B cell (primary cell): ENCODE measurements at regions not wholly inside any gene's neighbourhood (a gene's known extent, or its start where the extent isn't known, plus 50 kb on each side); places are given as distances from the start of the nearest gene placed in this dataset.

Experiments
- ATAC-seq: fragments of 200-7000 bp; cut with Tn5 transposase; one replicate; pipeline ENCODE4 v1.10.0; 2021; ENCODE audit warnings: low read depth, mild to moderate bottlenecking, moderate number of reproducible peaks, moderate library complexity
- CTCF ChIA-PET: fragments of 350-600 bp; sonication (Branson Sonifier 250); formaldehyde crosslinking; loops from one replicate; lab custom pipeline; 2021; ENCODE audit warnings: antibody characterized with exemption, inconsistent platforms; lab: Charles Lee
- POLR2A ChIA-PET: fragments of 350-600 bp; sonication (Branson Sonifier 250); formaldehyde crosslinking; loops from one replicate; lab custom pipeline; 2021; ENCODE audit warnings: antibody characterized with exemption; lab: Charles Lee
- DNase-seq: peaks from one replicate; pipeline ENCODE4 v3.0.0; 2013
- H2AFZ ChIP-seq: 2 replicates; pipeline ENCODE4 v1.6.1; 2012; ENCODE audit warnings: mild to moderate bottlenecking, low read depth, low read length; ENCODE audit not compliant: insufficient read depth, poor library complexity, severe bottlenecking
- H3K27ac ChIP-seq, 2 donors: 1 replicate in 1 of 2; 2 replicates in 1 of 2; pipeline ENCODE4 v1.5.1; 2012 to 2013; ENCODE audit warnings: low read length in 2 of 2, mild to moderate bottlenecking in 2 of 2, moderate library complexity in 1 of 2
- H3K27me3 ChIP-seq, 4 experiments: fragments of 200-600 bp in 1 of 4; sonication (generic) in 1 of 4; replicated peaks in 1 of 4; 1 replicate in 2 of 4; 2 replicates in 2 of 4; pipeline versions ENCODE4 v1.6.1 to v1.7.0; 2013 to 2016; ENCODE audit warnings: low read length in 3 of 4, mild to moderate bottlenecking in 2 of 4, mixed read lengths in 1 of 4, moderate library complexity in 1 of 4; ENCODE audit not compliant: insufficient read depth in 4 of 4, control insufficient read depth in 3 of 4; ENCODE audit errors: control extremely low read depth in 1 of 4
- H3K36me3 ChIP-seq, 2 experiments: replicated peaks in 1 of 2; 1 replicate in 1 of 2; 2 replicates in 1 of 2; pipeline versions ENCODE4 v1.6.1 to v1.7.1; 2013; ENCODE audit warnings: low read length in 1 of 2; ENCODE audit not compliant: insufficient read depth in 2 of 2, control insufficient read depth in 1 of 2; ENCODE audit errors: control extremely low read depth in 1 of 2, extremely low read depth in 1 of 2
- H3K4me1 ChIP-seq, 2 donors: fragments of 200-600 bp in 1 of 2; sonication (generic) in 1 of 2; 1 replicate in 1 of 2; 2 replicates in 1 of 2; pipeline versions ENCODE4 v1.5.1 to v1.6.1; 2013 to 2017; ENCODE audit warnings: low read length in 2 of 2; ENCODE audit not compliant: control insufficient read depth in 2 of 2, insufficient read depth in 2 of 2
- H3K4me2 ChIP-seq: replicated peaks from 2 replicates; pipeline ENCODE3; 2012; ENCODE audit warnings: mild to moderate bottlenecking, low read depth, low read length; ENCODE audit not compliant: poor library complexity, severe bottlenecking
- H3K4me3 ChIP-seq, 5 experiments: fragments of 200-600 bp in 1 of 5; sonication (generic) in 1 of 5; 1 replicate in 3 of 5; 2 replicates in 2 of 5; pipeline versions ENCODE4 v1.5.1 to v1.7.0; 2011 to 2016; ENCODE audit warnings: low read length in 4 of 5, mild to moderate bottlenecking in 4 of 5, low read depth in 2 of 5, control low read depth in 1 of 5, moderate library complexity in 1 of 5; ENCODE audit not compliant: insufficient read depth in 1 of 5; ENCODE audit errors: control extremely low read depth in 1 of 5, extremely low read depth in 1 of 5
- H3K79me2 ChIP-seq: fragments of 200-600 bp; sonication (generic); one replicate; pipeline ENCODE4 v1.6.0; 2016; ENCODE audit warnings: low read length; ENCODE audit not compliant: control insufficient read depth, insufficient read depth
- H3K9ac ChIP-seq: fragments of 200-600 bp; sonication (generic); 2 replicates; pipeline ENCODE4 v1.6.1; 2017; ENCODE audit warnings: mild to moderate bottlenecking, low read length, moderate library complexity
- H3K9me3 ChIP-seq, 3 donors: one replicate each; pipeline versions ENCODE4 v1.6.1 to v1.7.1; 2013; ENCODE audit warnings: low read length in 2 of 3; ENCODE audit not compliant: control insufficient read depth in 2 of 3, insufficient read depth in 1 of 3; ENCODE audit errors: control extremely low read depth in 1 of 3
- H4K20me1 ChIP-seq: 2 replicates; pipeline ENCODE4 v1.6.0; 2012; ENCODE audit warnings: mild to moderate bottlenecking, low read length; ENCODE audit not compliant: insufficient read depth, control insufficient read depth, poor library complexity, severe bottlenecking
- H3K27ac Mint-ChIP-seq: one replicate; pipeline ENCODE4 v1.8.0; 2021; ENCODE audit warnings: mixed read lengths
- H3K27me3 Mint-ChIP-seq: one replicate; pipeline ENCODE4 v1.8.0; 2021; ENCODE audit warnings: mixed read lengths
- H3K4me1 Mint-ChIP-seq: one replicate; pipeline ENCODE4 v1.8.0; 2021; ENCODE audit warnings: mixed read lengths
- H3K4me3 Mint-ChIP-seq: one replicate; pipeline ENCODE4 v1.8.0; 2021; ENCODE audit warnings: mixed read lengths
- H3K9me3 Mint-ChIP-seq: one replicate; pipeline ENCODE4 v1.8.0; 2022; ENCODE audit warnings: mixed read lengths; ENCODE audit not compliant: insufficient read depth
- EZH2 ChIP-seq: IDR thresholded peaks from 2 replicates; pipeline ENCODE4 v1.6.1; 2012; ENCODE audit warnings: borderline replicate concordance, low read depth, mild to moderate bottlenecking, moderate library complexity, low read length; ENCODE audit not compliant: insufficient read depth, poor library complexity, severe bottlenecking
- WGBS: methylation state at CpG from one replicate; pipeline ENCODE4 v1.1.5; 2013; ENCODE audit warnings: missing lambda C conversion rate; ENCODE audit not compliant: insufficient coverage; 5-methylcytosine and 5-hydroxymethylcytosine counted together
- intact Hi-C: fragments of 100-400 bp; cut with micrococcal nuclease; formaldehyde crosslinking; loops from one replicate; pipeline ENCODE4 v1.10.0; 2022
- TF ChIP-seq, protein P1 (sequence below): fragments of 200-600 bp; IDR thresholded peaks from one replicate; pipeline ENCODE4 v1.8.0; 2022; ENCODE audit warnings: antibody characterized with exemption, mild to moderate bottlenecking

DNA sequence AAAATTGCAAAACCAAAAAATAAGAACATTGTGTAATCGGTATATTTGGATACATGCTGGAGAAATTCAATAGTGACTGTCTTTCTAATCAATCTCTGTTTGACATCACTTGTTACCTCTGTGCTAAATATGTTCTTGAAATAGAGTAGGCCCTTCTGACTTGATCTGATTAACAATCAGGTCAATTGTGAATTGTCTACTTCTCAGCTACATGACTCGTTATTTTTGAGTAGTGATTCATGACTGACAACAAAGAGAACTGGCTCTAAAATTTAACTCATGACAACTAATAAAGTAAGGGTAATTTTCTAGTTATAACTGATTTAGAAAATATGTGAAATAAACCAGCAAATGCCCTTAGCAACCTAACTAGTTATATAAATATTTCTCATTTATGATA, 312.1 kb downstream of the TMX3 start:
- no peaks in the 10 kb centered on the region for H4K20me1 ChIP-seq

DNA sequence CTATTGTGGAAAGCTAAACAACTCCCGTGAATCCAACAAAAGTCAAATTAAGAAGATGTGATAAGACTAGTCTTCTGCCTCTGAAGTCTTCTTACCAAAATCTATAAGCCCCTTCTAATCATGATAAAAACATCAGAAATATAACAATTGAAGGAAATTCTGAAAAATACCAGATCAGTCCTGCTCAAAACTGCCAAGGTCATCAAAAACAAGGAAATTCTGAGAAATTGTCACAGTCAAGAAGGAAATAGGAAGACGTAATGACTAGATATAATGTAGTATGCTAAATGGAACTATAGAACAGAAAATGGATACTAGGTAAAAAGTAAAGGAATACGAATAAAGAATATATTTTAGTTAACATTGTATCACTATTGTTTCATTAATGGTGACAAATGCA, 314.0 kb downstream of the TMX3 start:
- intact Hi-C loops = no loop called here
- no peaks in the 10 kb centered on the region for H3K79me2 ChIP-seq
- Mint-ChIP-seq H3K27ac (no peak overlapping the region), H3K27me3 (no peaks in the 10 kb centered on the region), H3K4me1 (no peaks in the 10 kb centered on the region), H3K4me3 (no peak overlapping the region), H3K9me3 (peaks cover 2% of the 10 kb centered on the region)
- H2AFZ ChIP-seq = no peak overlapping the region
- no peaks in the 10 kb centered on the region for H4K20me1 ChIP-seq
- no CpG with 5 or more reads among the region's 3 CpGs for WGBS
- no peaks in the 10 kb centered on the region for H3K27me3 ChIP-seq
- no peak overlapping the region for H3K4me3 ChIP-seq
- no peak overlapping the region for H3K4me2 ChIP-seq
- ATAC-seq = no peak
- H3K9ac ChIP-seq = no peak overlapping the region
- no peaks in the 10 kb centered on the region for H3K9me3 ChIP-seq
- H3K27ac ChIP-seq = no peak overlapping the region
- TF ChIP-seq EZH2 = no peak
- TF ChIP-seq, protein P1, sequence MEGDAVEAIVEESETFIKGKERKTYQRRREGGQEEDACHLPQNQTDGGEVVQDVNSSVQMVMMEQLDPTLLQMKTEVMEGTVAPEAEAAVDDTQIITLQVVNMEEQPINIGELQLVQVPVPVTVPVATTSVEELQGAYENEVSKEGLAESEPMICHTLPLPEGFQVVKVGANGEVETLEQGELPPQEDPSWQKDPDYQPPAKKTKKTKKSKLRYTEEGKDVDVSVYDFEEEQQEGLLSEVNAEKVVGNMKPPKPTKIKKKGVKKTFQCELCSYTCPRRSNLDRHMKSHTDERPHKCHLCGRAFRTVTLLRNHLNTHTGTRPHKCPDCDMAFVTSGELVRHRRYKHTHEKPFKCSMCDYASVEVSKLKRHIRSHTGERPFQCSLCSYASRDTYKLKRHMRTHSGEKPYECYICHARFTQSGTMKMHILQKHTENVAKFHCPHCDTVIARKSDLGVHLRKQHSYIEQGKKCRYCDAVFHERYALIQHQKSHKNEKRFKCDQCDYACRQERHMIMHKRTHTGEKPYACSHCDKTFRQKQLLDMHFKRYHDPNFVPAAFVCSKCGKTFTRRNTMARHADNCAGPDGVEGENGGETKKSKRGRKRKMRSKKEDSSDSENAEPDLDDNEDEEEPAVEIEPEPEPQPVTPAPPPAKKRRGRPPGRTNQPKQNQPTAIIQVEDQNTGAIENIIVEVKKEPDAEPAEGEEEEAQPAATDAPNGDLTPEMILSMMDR = no peak
- no peaks in the 10 kb centered on the region for H3K36me3 ChIP-seq
- ChIA-PET POLR2A (no interaction called here), CTCF (no interaction called here)
- no peaks in the 10 kb centered on the region for H3K4me1 ChIP-seq
- no peak for DNase-seq

More for the DNA sequence above, 312.1 kb downstream of the TMX3 start:
- Mint-ChIP-seq H3K27me3 (no peaks in the 10 kb centered on the region), H3K4me3 (no peak overlapping the region), H3K27ac (no peak overlapping the region), H3K4me1 (no peaks in the 10 kb centered on the region), H3K9me3 (peaks cover 2% of the 10 kb centered on the region)
- Histone ChIP-seq H3K36me3 (no peaks in the 10 kb centered on the region), H3K4me2 (no peak overlapping the region), H3K9me3 (no peaks in the 10 kb centered on the region), H3K4me3 (no peak overlapping the region), H3K9ac (no peak overlapping the region), H3K27me3 (no peaks in the 10 kb centered on the region), H2AFZ (no peak overlapping the region), H3K27ac (no peak overlapping the region), H3K4me1 (no peaks in the 10 kb centered on the region), H3K79me2 (no peaks in the 10 kb centered on the region)
- no peak for ATAC-seq
- ChIA-PET CTCF (no interaction called here), POLR2A (no interaction called here)
- no peak for TF ChIP-seq EZH2
- no peak for DNase-seq
- no CpG with 5 or more reads among the region's 2 CpGs for WGBS
- intact Hi-C loops = no loop called here
